ENCODE measurements at regions not wholly inside any gene's neighbourhood (a gene's known extent, or its start where the extent isn't known, plus 50 kb on each side); places are given as distances from the start of the nearest gene placed in this dataset.

DNA sequence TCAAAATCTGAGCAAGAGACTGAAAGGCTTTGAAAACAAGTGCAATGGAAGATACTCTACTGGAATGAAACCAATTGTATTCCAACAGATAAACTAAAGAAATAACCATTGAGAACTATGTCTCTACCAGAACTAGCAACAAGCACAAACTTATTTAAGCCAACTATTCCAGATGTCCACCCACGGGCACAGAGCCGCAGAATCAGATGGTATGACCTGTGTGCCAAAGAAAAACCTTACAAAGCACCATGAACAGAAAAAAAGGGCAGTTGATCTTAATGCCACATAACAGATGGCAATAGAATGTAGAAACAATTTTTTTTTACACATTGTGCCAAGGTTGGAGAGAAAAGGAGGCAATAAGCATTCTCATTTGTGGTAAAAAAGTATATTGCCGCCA, 269.3 kb upstream of the ADGRL3 start:
- intact Hi-C loops (cut with micrococcal nuclease) = no loop called here
- dilution Hi-C loops (cut with MboI; ENCODE audit: extremely low pct_ligation_motif_present, low sequenced_read_pairs) = no loop called here
- DNase-seq (ENCODE audit: low read depth, low spot score) = no peak
- ChIA-PET CTCF (no interaction called here), POLR2A (no interaction called here)
- no peak overlapping the region for H2AFZ ChIP-seq (ENCODE audit: low read depth, low read length)
- BruUV-seq (replicated peaks) = no TSS peak
- no peak overlapping the region for H3K4me2 ChIP-seq (ENCODE audit: insufficient read depth, low read length)
- H4K20me1 ChIP-seq (replicated peaks; ENCODE audit: control insufficient read depth, extremely low read depth, insufficient read depth, low read length) = no peaks in the 10 kb centered on the region
- no peaks in the 10 kb centered on the region for H3K27me3 ChIP-seq (ENCODE audit: control insufficient read depth in 2 of 2, insufficient read depth in 2 of 2, low read length in 2 of 2)
- H3K9me1 ChIP-seq (replicated peaks; ENCODE audit: control insufficient read depth, extremely low read depth, insufficient read depth, low read length) = no peaks in the 10 kb centered on the region
- no peak overlapping the region for H3K9ac ChIP-seq (replicated peaks; ENCODE audit: extremely low read depth, insufficient read depth, low read length)
- no peak overlapping the region for H3K4me3 ChIP-seq (replicated peaks in 1 of 3; ENCODE audit: insufficient read depth in 1 of 3, low read depth in 1 of 3, low read length in 3 of 3)
- peaks cover 4% of the 10 kb centered on the region for H3K9me3 ChIP-seq (replicated peaks; ENCODE audit: control insufficient read depth, insufficient read depth, low read length)
- H3K27ac ChIP-seq (ENCODE audit: insufficient read depth, low read depth, low read length) = no peak overlapping the region
- TF ChIP-seq MAX (IDR thresholded peaks at IDR 0.05; ENCODE audit: insufficient read depth, insufficient read length) (no peak), MYC (IDR thresholded peaks at IDR 0.05; ENCODE audit: low read depth, low read length) (no peak), EZH2 (IDR thresholded peaks at IDR 0.05; ENCODE audit: borderline replicate concordance, low read depth, low read length, severe bottlenecking) (no peak), JUN (IDR thresholded peaks at IDR 0.05; ENCODE audit: borderline replicate concordance, insufficient read depth, insufficient read length, low read depth) (no peak), POLR2AphosphoS5 (IDR thresholded peaks at IDR 0.05; ENCODE audit: insufficient read depth, low read depth, low read length) (no peak), GATA2 (IDR thresholded peaks at IDR 0.05; ENCODE audit: insufficient read depth, insufficient read length, low read depth, low read length) (no peak)
- no peaks in the 10 kb centered on the region for H3K36me3 ChIP-seq (ENCODE audit: control insufficient read depth in 2 of 2, extremely low read depth in 1 of 2, insufficient read depth in 2 of 2, low read length in 2 of 2)
- no peak for FAIRE-seq
- no peaks in the 10 kb centered on the region for H3K4me1 ChIP-seq (ENCODE audit: control insufficient read depth, extremely low read depth, insufficient read depth, low read length)
- H3K79me2 ChIP-seq (ENCODE audit: control insufficient read depth, insufficient read depth, low read length) = no peaks in the 10 kb centered on the region

DNA sequence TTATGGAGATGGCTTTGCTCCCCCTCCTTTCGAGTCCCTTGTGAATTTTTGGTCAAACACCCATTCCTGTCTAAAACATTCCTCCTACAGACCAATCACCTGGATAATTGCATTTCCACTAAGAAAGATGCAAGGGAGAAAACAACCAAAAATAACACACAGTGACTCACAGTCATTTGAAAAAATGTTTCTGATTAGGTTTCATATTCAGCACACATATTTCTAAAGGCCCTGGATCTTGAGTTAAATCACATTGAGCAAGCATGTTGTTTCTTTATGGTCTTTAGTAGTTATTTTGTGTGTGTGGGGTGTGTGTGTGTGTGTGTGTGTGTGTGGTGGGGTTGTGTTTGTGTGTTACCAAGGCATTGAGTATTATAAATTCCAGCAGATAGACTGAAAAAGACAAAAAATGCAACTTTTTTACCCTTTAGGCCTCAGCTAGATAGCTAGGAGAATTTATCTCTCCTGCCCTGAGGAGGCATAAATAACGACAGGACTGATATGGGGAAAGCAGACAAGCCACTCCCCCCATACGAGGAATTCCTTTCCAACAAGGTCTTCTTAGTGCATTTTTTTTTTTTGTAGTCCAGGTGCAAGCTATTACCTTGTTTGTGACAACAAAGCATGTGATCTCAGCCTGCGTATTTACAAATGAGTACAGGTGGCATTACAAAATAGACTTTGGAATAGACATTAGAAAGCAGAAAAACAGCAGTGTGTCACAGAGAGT, 265.4 kb upstream of the ADGRL3 start:
- H3K79me2 ChIP-seq (ENCODE audit: control insufficient read depth, insufficient read depth, low read length) = no peaks in the 10 kb centered on the region
- no peaks in the 10 kb centered on the region for H3K4me1 ChIP-seq (ENCODE audit: control insufficient read depth, extremely low read depth, insufficient read depth, low read length)
- no peak overlapping the region for H3K4me3 ChIP-seq (replicated peaks in 1 of 3; ENCODE audit: insufficient read depth in 1 of 3, low read depth in 1 of 3, low read length in 3 of 3)
- H4K20me1 ChIP-seq (replicated peaks; ENCODE audit: control insufficient read depth, extremely low read depth, insufficient read depth, low read length) = no peaks in the 10 kb centered on the region
- no peak for FAIRE-seq
- no peaks in the 10 kb centered on the region for H3K9me1 ChIP-seq (replicated peaks; ENCODE audit: control insufficient read depth, extremely low read depth, insufficient read depth, low read length)
- H3K27ac ChIP-seq (ENCODE audit: insufficient read depth, low read depth, low read length) = no peak overlapping the region
- dilution Hi-C loops (cut with MboI; ENCODE audit: extremely low pct_ligation_motif_present, low sequenced_read_pairs) = no loop called here
- no TSS peak for BruUV-seq (replicated peaks)
- ChIA-PET POLR2A (no interaction called here), CTCF (no interaction called here)
- TF ChIP-seq, protein P1, sequence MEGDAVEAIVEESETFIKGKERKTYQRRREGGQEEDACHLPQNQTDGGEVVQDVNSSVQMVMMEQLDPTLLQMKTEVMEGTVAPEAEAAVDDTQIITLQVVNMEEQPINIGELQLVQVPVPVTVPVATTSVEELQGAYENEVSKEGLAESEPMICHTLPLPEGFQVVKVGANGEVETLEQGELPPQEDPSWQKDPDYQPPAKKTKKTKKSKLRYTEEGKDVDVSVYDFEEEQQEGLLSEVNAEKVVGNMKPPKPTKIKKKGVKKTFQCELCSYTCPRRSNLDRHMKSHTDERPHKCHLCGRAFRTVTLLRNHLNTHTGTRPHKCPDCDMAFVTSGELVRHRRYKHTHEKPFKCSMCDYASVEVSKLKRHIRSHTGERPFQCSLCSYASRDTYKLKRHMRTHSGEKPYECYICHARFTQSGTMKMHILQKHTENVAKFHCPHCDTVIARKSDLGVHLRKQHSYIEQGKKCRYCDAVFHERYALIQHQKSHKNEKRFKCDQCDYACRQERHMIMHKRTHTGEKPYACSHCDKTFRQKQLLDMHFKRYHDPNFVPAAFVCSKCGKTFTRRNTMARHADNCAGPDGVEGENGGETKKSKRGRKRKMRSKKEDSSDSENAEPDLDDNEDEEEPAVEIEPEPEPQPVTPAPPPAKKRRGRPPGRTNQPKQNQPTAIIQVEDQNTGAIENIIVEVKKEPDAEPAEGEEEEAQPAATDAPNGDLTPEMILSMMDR (IDR thresholded peaks at IDR 0.05; ENCODE audit: extremely low read depth in 1 of 2, insufficient read depth in 1 of 2, low read depth in 1 of 2, low read length in 2 of 2) = no peak
- no peak for TF ChIP-seq EZH2 (IDR thresholded peaks at IDR 0.05; ENCODE audit: borderline replicate concordance, low read depth, low read length, severe bottlenecking)
- no peak overlapping the region for H3K9ac ChIP-seq (replicated peaks; ENCODE audit: extremely low read depth, insufficient read depth, low read length)
- no peak for DNase-seq (ENCODE audit: low read depth, low spot score)
- no peaks in the 10 kb centered on the region for H3K36me3 ChIP-seq (ENCODE audit: control insufficient read depth in 2 of 2, extremely low read depth in 1 of 2, insufficient read depth in 2 of 2, low read length in 2 of 2)
- no peaks in the 10 kb centered on the region for H3K27me3 ChIP-seq (ENCODE audit: control insufficient read depth in 2 of 2, insufficient read depth in 2 of 2, low read length in 2 of 2)
- no peaks in the 10 kb centered on the region for H3K9me3 ChIP-seq (replicated peaks; ENCODE audit: control insufficient read depth, insufficient read depth, low read length)
- H2AFZ ChIP-seq (ENCODE audit: low read depth, low read length) = no peak overlapping the region
- intact Hi-C loops (cut with micrococcal nuclease) = no loop called here
- H3K4me2 ChIP-seq (ENCODE audit: insufficient read depth, low read length) = no peak overlapping the region
